SKM-1 (cell line): ENCODE measurements at regions not wholly inside any gene's neighbourhood (a gene's known extent, or its start where the extent isn't known, plus 50 kb on each side); places are given as distances from the start of the nearest gene placed in this dataset.
"Not testable (repeated sequence)": the region's sequence is repeated elsewhere in the genome, so short reads cannot be mapped to it uniquely, and the experiment has no call there.

Source experiments
- DNase-seq: peaks from one replicate; lab custom pipeline; 2025; ENCODE audit not compliant: unreplicated experiment; lab: John Stamatoyannopoulos, UW

DNA sequence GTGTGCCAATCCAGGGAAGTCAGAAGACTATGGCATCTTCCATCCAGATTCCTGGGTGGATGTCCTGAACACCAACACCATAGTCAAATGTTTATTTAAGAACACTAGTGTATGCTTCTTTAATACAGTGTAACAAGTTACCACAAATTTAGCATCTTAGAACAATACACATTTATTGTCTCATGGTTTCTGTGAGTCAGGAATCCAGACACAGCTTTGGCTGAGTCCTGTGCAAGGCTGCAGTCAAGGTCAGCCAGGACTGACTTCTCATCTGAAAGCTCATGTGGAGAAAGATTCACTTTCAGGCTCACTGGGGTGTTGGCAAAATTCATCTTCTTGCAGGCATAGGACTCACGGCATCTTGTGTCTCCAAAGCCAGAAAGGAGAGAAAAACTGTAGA is 143.4 kb downstream of the ANXA2 start:
- no peak for DNase-seq

DNA sequence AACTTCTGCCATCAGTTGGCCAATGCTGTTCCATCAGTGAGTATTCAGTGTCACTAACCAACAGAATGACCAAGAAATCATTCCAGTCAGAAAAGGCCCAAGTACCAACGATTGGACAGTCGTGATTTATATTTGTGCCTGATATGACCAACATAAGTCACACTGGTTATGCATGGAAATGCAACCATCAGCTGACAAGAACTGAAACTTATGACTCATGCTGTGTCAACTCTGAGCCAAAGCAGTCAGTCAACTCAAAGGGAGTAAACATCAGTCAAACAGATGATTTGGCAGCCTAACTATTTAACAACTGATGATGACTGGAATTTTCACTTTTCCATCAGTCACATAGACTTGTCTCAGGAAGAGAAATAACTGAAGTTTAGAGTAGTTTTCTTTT is 142.4 kb downstream of the ANXA2 start:
- DNase-seq = no peak

DNA sequence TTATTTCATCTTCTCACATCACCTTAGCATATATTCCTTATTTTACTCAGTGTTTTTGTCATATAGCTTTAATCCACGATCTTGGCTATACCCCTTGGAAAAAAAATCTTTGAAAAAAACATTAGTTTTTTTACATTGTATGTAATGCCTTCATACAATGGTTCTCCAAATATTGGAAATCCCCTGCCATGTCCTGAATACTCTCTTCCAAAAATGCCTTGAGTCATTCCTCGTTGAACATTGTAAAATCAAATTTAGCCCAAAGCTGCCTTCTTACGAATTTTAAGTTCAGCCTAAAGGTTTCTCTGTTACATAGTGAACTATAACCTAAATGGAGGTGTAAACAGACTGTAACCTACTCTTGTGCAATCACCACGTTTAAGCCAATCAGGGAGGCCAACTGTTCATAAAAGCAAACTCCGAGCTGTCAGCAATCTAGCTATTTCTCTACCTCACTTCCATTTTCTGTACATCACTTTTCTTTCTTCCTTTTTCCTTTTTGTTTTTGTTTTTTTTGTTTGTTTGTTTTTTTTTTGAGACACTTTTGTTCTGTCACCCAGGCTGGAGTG is 140.1 kb downstream of the ANXA2 start:
- DNase-seq = no peak

DNA sequence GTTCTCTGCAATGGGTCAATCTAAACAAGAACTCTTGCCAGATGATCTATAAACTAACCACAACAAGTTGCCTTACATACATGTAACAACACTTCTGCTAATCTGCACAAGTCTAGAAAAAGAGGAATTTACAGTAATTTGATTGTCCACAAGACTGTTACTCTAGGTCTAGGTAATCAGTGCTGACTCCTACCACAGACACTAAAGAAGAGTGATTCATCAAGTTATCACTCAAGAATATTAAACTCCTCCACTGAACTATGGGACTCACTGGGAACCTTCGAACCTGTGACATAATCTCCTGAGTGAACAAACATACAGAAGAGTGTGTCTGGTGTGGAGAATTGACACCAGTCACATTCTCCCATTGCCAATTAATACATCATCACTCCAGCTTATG is 138.3 kb downstream of the ANXA2 start:
- DNase-seq = no peak

DNA sequence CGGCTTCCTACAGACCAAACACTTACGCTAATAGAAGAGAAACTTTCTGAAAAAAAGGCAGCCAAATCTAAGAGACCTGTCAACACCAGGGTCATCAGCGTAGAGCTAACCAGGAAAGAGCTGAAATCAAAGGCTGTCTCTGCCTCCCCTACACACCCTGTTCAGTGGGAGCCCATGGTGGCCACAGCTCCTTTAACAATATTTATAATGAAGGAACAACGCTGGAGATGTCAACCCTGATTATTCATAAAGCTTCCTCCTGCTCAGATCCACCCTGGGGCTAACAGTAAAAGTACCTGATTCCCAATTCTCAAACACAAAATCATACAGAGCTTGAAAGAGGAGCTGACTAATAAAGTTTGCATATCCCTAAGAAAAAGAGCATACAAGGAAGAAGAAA is 133.7 kb downstream of the ANXA2 start:
- no peak for DNase-seq

DNA sequence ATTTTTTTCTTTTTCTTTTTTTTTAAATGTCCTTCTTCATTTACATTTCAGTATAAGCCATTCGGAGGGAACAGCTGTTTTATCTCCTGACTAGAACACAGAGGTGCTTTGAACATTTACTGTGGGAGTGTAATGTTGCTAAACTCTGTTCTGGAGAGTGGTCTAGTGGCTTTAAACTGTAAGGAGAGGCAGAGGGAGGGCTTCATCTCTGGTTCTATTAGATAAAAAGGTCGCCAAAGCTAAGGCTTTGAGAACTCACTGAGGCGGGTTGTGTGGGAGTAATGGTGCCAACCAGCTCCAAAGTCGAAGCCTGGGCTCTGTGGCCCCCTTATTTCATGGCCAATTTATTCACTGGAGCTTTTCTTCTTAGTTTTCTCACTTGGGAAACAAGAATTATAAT is 133.2 kb downstream of the ANXA2 start:
- DNase-seq = no peak

DNA sequence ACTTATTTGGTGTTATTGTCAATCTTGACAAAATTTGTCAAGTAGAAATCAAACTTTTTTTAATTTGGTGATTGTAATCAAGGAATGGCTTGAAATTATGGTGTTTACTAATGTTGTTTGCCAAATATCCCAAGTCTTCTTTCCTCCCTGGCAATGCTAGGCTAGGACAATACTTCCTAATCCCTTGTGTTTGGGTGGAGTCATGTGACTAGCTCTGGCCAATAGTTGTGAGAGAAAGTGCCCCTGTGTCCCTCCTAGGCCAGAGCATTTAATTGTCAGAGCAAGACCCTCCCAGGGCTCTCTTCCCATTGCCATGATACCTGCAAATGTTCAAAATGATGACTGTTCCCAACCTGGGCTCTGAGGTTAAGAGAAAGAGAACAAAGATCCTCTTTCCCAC is 132.7 kb downstream of the ANXA2 start:
- DNase-seq = no peak

DNA sequence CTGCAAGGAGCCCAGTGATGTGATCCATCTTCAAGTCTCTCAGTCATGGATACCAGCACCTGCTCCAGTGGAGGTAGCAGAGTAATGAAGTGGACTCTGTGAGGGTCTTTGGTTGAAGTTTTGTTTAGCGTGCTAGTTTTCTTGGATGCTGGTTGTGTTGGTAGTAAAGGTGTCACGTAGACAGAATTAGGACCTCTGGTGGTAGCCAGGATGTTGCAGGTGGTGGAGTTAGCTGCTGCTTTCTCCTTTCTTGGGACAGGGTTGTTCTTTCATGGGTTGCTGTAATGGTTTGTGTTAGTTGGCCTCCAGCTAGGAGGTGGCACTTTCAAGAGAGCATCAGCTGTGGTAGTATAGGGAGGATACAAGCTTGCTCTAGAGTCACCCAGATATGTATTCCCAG is 125.2 kb downstream of the ANXA2 start:
- DNase-seq = no peak

DNA sequence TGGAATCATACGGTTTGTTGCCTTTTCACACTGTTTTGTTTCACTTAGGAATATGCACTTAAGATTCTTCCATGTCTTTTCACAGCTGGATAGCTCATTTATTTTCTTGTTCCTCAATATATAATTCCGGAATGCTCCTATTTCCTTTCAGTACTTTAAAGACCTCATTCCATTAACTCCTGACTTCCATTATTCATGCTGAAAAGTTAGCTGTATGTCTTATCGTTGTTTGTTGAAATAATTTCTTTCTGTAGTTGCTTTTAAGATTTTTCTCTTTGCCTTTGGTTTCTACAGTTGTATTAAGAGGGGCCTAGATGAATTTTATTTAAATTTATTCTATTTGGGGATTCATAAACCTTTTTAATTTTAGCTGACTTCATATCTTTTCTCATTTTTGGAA is 122.2 kb downstream of the ANXA2 start:
- DNase-seq = no peak

DNA sequence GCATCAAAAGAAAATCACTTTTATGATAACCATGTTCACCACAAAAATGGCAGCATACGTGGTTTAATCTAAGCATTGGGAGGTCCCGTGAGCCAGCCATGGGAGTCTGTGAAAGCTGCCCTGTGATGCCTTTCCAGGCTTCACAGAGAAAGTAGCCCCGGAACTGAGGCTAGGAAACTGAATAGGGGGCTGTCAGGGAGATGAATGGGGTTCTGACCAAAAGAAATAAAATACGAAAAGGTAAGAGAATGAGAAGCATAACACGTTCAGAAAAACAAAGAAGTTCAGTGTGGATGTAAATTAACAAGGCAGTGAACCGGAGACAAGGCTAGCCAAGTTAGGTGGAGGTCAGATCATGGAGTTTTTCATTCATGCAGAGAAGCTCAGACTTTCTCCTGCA is 118.9 kb downstream of the ANXA2 start:
- no peak for DNase-seq

DNA sequence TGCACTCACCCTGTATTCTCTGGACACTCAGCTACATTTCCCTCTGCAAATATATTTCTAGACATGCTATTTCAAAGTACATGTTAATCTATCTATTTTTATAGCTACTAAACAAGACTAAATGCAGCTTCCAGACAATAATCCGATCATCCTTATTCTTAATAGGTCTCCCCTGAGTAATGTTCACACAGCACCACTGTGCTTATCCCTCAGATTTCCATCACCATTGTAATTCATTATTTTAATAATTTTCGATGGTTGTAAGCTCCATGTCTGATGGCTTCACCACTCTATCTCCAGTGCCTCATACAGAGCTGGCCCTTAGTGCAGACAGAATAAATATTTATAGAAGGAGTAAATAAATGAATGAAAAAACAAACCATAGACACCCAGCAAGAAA is 117.5 kb downstream of the ANXA2 start:
- DNase-seq = no peak

DNA sequence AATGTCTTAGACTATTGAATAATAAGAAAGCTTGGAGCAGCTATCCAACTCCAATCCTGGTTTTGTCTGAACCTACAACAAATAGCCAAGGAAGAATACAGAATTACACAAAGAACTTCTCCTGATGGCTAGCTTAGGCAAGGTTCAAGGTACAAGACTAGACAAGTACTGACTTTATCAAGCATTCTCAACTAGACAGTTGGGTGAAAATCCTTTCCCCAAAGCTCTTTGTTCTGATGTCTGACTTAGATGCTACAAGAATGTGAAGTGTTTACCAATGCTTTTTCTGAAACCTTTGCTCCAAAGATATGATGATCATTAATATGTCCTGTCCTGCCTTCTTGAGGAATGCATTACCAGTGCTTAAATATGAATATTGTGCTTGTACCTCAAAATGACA is 113.8 kb downstream of the ANXA2 start:
- DNase-seq = no peak

DNA sequence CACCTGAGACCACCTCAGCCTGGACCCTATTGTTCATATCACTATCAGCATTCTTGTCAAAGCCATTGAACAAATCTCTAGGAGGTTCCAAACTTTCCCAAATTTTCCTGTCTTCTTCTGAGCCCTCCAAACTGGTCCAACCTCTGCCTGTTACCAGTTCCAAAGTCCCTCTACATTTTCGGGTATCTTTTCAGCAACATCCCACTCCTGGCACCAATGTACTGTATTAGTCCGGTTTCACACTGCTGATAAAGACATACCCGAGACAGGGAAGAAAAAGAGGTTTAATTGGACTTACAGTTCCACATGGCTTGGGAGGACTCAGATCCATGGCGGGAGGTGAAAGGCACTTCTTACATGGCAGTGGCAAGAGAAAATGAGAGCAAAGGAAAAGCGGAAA is 101.9 kb downstream of the ANXA2 start:
- DNase-seq = not testable (repeated sequence)

DNA sequence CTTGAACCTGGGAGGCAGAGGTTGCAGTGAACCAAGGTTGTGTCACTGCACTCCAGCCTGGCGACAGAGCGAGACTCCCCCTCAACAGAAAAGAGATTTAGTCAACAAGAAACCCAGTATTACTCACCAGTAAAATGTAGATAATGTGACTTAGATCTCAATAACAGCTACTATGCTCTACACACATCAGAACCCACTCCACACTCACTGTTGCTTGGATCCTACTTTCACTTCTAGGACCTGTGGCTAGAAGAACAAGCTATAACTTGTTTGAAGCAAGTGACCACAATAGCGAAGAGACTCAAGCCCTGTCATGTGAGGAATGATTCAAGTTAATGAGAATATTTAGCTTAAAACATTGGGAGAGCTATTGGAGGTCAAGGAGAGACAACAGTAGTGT is 100.7 kb downstream of the ANXA2 start:
- DNase-seq = no peak
